K562 (cell line): ENCODE measurements at regions not wholly inside any gene's neighbourhood (a gene's known extent, or its start where the extent isn't known, plus 50 kb on each side); places are given as distances from the start of the nearest gene placed in this dataset.

Source experiments
- ATAC-seq: fragments of 200-7000 bp; cut with Tn5 transposase; 3 replicates; pipeline ENCODE4 v1.9.1; 2020; ENCODE audit warnings: moderate library complexity
- BruUV-seq: library from RNA; stranded (reverse); fragments of 400-500 nt; replicated peaks from 2 replicates; lab custom pipeline; 2021; lab: Mats Ljungman, UMichigan
- CTCF ChIA-PET: fragments of 300-600 bp; formaldehyde crosslinking; extraction: SDS; loops from one replicate; lab custom pipeline; 2021; ENCODE audit warnings: low intra/inter-chr PET ratio; lab: Yijun Ruan, JAX
- POLR2A ChIA-PET: fragments of 300-600, 350-650 bp; sonication (Branson Sonifier 250); formaldehyde crosslinking; extraction: SDS; loops from one replicate; lab custom pipeline; 2021; ENCODE audit warnings: antibody characterized with exemption, inconsistent platforms; lab: Yijun Ruan, JAX
- DNase-seq, 4 experiments: peaks; one replicate each; pipeline versions ENCODE4 v3.0.0 to v3.0.0-alpha.2; 2011 to 2018; ENCODE audit warnings: low spot score in 3 of 4, mixed read lengths in 3 of 4; ENCODE audit errors: extremely low read depth in 1 of 4
- FAIRE-seq: peaks from 2 replicates; lab custom pipeline; 2011; peaks lifted over from hg19 to GRCh38; lab: Jason Lieb, UNC
- H2AFZ ChIP-seq: 2 replicates; pipeline ENCODE4 v1.6.0; 2011; ENCODE audit warnings: low read depth, low read length, control low read depth, inconsistent platforms
- H3K27ac ChIP-seq: fragments of 200-600 bp; 3 replicates; pipeline ENCODE4 v1.8.0; 2011; ENCODE audit warnings: low read depth, mild to moderate bottlenecking, control low read depth, inconsistent platforms, low read length, moderate library complexity, mixed read lengths; ENCODE audit errors: extremely low read depth
- H3K27me3 ChIP-seq, 2 experiments: fragments of 300-600 bp in 1 of 2; 2 replicates in 1 of 2; 3 replicates in 1 of 2; pipeline versions ENCODE4 v1.6.0 to v1.8.0; 2011; ENCODE audit warnings: inconsistent platforms in 2 of 2, low read length in 2 of 2, mild to moderate bottlenecking in 1 of 2, mixed read lengths in 1 of 2, moderate library complexity in 1 of 2; ENCODE audit not compliant: control insufficient read depth in 2 of 2, insufficient read depth in 2 of 2
- H3K36me3 ChIP-seq: fragments of 300-600 bp; 3 replicates; pipeline ENCODE4 v1.8.0; 2011; ENCODE audit warnings: mild to moderate bottlenecking, low read length, inconsistent platforms; ENCODE audit not compliant: control insufficient read depth, insufficient read depth
- H3K4me1 ChIP-seq, 2 experiments: fragments of 200-600 bp in 1 of 2; replicated peaks in 1 of 2; 2 replicates in 1 of 2; 3 replicates in 1 of 2; pipeline versions ENCODE4 v1.5.1 to v1.8.0; 2011; ENCODE audit warnings: inconsistent platforms in 2 of 2, low read length in 2 of 2, mild to moderate bottlenecking in 1 of 2, mixed read lengths in 1 of 2, moderate library complexity in 1 of 2; ENCODE audit not compliant: control insufficient read depth in 2 of 2, insufficient read depth in 2 of 2
- H3K4me2 ChIP-seq: 2 replicates; pipeline ENCODE4 v1.6.1; 2011; ENCODE audit warnings: low read length, control low read depth, inconsistent platforms, mixed read lengths; ENCODE audit not compliant: insufficient read depth
- H3K4me3 ChIP-seq: fragments of 200-600 bp; sonication (generic), shearing (Covaris generic); 2 replicates; pipeline ENCODE4 v1.5.1; 2016; ENCODE audit warnings: control low read depth, inconsistent platforms
- H3K79me2 ChIP-seq: fragments of 200-600 bp; 3 replicates; pipeline ENCODE4 v1.8.0; 2011; ENCODE audit warnings: low read length, inconsistent platforms; ENCODE audit not compliant: control insufficient read depth, insufficient read depth
- H3K9ac ChIP-seq, 2 experiments: 2 replicates each; pipeline versions ENCODE4 v1.6.0 to v1.6.1; 2011; ENCODE audit warnings: low read depth in 2 of 2, low read length in 2 of 2, control low read depth in 1 of 2, inconsistent platforms in 1 of 2, mild to moderate bottlenecking in 1 of 2, mixed read lengths in 1 of 2; ENCODE audit not compliant: insufficient read depth in 1 of 2
- H3K9me1 ChIP-seq: one replicate; pipeline ENCODE4 v1.6.0; 2011; ENCODE audit warnings: inconsistent platforms, mild to moderate bottlenecking, low read length, moderate library complexity; ENCODE audit not compliant: control insufficient read depth, insufficient read depth
- H3K9me3 ChIP-seq: replicated peaks from 2 replicates; pipeline ENCODE4 v1.5.1; 2011; ENCODE audit warnings: low read depth, low read length, inconsistent platforms; ENCODE audit not compliant: control insufficient read depth, insufficient read depth
- H4K20me1 ChIP-seq: replicated peaks from 2 replicates; pipeline ENCODE4 v1.6.1; 2011; ENCODE audit warnings: low read length, inconsistent platforms, mixed read lengths; ENCODE audit not compliant: control insufficient read depth, insufficient read depth
- GMEB1 ChIP-seq: fragments of 250-450 bp; sonication (Bioruptor Pico); IDR thresholded peaks from 2 replicates; pipeline ENCODE4 v1.4.0; 2020; ENCODE audit warnings: mild to moderate bottlenecking
- HES1 ChIP-seq: fragments of 450-650 bp; IDR thresholded peaks from 2 replicates; pipeline ENCODE4 v1.6.1; 2016; ENCODE audit warnings: low read depth, mild to moderate bottlenecking, moderate library complexity
- ID3 ChIP-seq, 2 experiments: fragments of 250-450 bp in 1 of 2; fragments of 450-650 bp in 1 of 2; sonication (Bioruptor Pico) in 1 of 2; IDR thresholded peaks; 2 replicates each; pipeline versions ENCODE4 v1.6.1 to v1.8.0; 2016 to 2021; ENCODE audit warnings: mild to moderate bottlenecking in 2 of 2, moderate library complexity in 2 of 2, missing compliant biosample characterization in 1 of 2, missing genetic modification characterization in 1 of 2
- SIN3B ChIP-seq: fragments of 450-650 bp; IDR thresholded peaks from 2 replicates; pipeline ENCODE4 v1.6.1; 2017; ENCODE audit warnings: low read depth, mild to moderate bottlenecking, moderate library complexity
- SRSF1 ChIP-seq: fragments of 200-400 bp; formaldehyde crosslinking; IDR thresholded peaks from 2 replicates; pipeline ENCODE4 v1.6.1; 2017; ENCODE audit warnings: mild to moderate bottlenecking, low read depth, low read length, moderate library complexity
- UBTF ChIP-seq, 2 experiments: IDR thresholded peaks; 2 replicates each; pipeline ENCODE4 v1.6.1; 2012; ENCODE audit warnings: improper control_type of control experiment in 2 of 2, low read depth in 2 of 2, low read length in 2 of 2, borderline replicate concordance in 1 of 2
- ZNF146 ChIP-seq: IDR thresholded peaks from one replicate; pipeline ENCODE4 v1.6.1; 2018; ENCODE audit warnings: missing compliant biosample characterization; ENCODE audit not compliant: unreplicated experiment
- ZNF347 ChIP-seq: fragments of 450-650 bp; formaldehyde crosslinking; IDR thresholded peaks from 2 replicates; pipeline ENCODE4 v1.4.0; 2020; ENCODE audit warnings: low read depth, mild to moderate bottlenecking, moderate library complexity
- ZNF384 ChIP-seq: IDR thresholded peaks from 2 replicates; pipeline ENCODE4 v1.6.1; 2012; ENCODE audit warnings: low read depth, low read length, improper control_type of control experiment
- ZNF766 ChIP-seq: fragments of 200-800 bp; sonication (Bioruptor generic); conservative IDR thresholded peaks from 2 replicates; pipeline ENCODE4 v1.6.1; 2016; ENCODE audit warnings: missing genetic modification characterization, missing compliant biosample characterization
- WGBS: fragments of 100-300 bp; shearing (Covaris generic); methylation state at CpG from one replicate; pipeline ENCODE4 v1.1.6; 2016; ENCODE audit warnings: low coverage, mixed read lengths; ENCODE audit not compliant: insufficient coverage; ENCODE audit errors: missing lambda C conversion rate; 5-methylcytosine and 5-hydroxymethylcytosine counted together
- in situ Hi-C: fragments of 300-500 bp; cut with MboI; formaldehyde crosslinking; loops from 4 replicates; pipeline ENCODE4 v1.15.0; 2018; ENCODE audit warnings: inconsistent platforms, mixed read lengths
- intact Hi-C: fragments of 100-400 bp; cut with micrococcal nuclease; formaldehyde crosslinking; loops from 2 replicates; pipeline ENCODE4 v1.14.2; 2022

GRCh38 chr5:30030101-30030500, 1163.4 kb upstream of the CDH6 start:
- Histone ChIP-seq H3K9me3 (no peaks in the 10 kb centered on the region; the same call in 1 of the 2 replicates), H3K79me2 (no peaks in the 10 kb centered on the region), H3K4me1 (no peaks in the 10 kb centered on the region), H3K36me3 (no peaks in the 10 kb centered on the region), H2AFZ (peak overlapping the region; percentile 28), H3K27me3 (no peaks in the 10 kb centered on the region), H4K20me1 (no peaks in the 10 kb centered on the region), H3K4me2 (no peak overlapping the region), H3K9me1 (no peaks in the 10 kb centered on the region), H3K9ac (no peak overlapping the region), H3K27ac (no peak overlapping the region), H3K4me3 (no peak overlapping the region)
- BruUV-seq, result no TSS peak
- in situ Hi-C loops (no loop called here), intact Hi-C loops (no loop called here)
- DNase-seq, result no peak
- TF ChIP-seq HES1, result no peak
- no peak for TF ChIP-seq SIN3B
- no peak for TF ChIP-seq ZNF146 (CRISPR knock-in tag)
- TF ChIP-seq ZNF347, result no peak
- no peak for ATAC-seq
- 3% methylated on average over 2 of the region's 2 CpGs for WGBS
- no peak for FAIRE-seq
- ChIA-PET CTCF (no interaction called here), POLR2A (no interaction called here)

- Histone ChIP-seq H3K27me3 (no peaks in the 10 kb centered on the region), H3K79me2 (no peaks in the 10 kb centered on the region), H3K9me1 (no peaks in the 10 kb centered on the region), H3K36me3 (no peaks in the 10 kb centered on the region), H3K4me2 (no peak overlapping the region), H3K9ac (no peak overlapping the region), H3K4me1 (no peaks in the 10 kb centered on the region), H3K4me3 (no peak overlapping the region), H3K27ac (no peak overlapping the region), H4K20me1 (no peaks in the 10 kb centered on the region), H2AFZ (no peak overlapping the region), H3K9me3 (0 out of 2 replicates have a peak, but pooled peaks cover 2% of the 10 kb centered on the region)
- WGBS, result 10% methylated on average over 2 of the region's 2 CpGs
- in situ Hi-C loops, result no loop called here
- peak; percentile 26 for FAIRE-seq
- POLR2A ChIA-PET, result no interaction called here
- ATAC-seq, result no peak
- BruUV-seq, result no TSS peak
- DNase-seq, result no peak
- CTCF ChIA-PET, result no interaction called here
- intact Hi-C loops, result no loop called here
- no peak for TF ChIP-seq SRSF1
- no peak for TF ChIP-seq ZNF766
- TF ChIP-seq GMEB1 (CRISPR knock-in tag), result no peak
- no peak for TF ChIP-seq ID3 (CRISPR knock-in tag; IDR thresholded peaks at IDR 0.05)
- no peak for TF ChIP-seq ID3 (tag; IDR thresholded peaks at IDR 0.05)
- no peak for TF ChIP-seq ZNF384
- no peak for TF ChIP-seq UBTF (IDR thresholded peaks at IDR 0.05; ENCODE audit: borderline replicate concordance in 1 of 2, low read depth in 2 of 2, low read length in 2 of 2)
Measured at GRCh38 chr5:30001826-30002225, 1191.7 kb upstream of the CDH6 start.
